ENCODE measurements at regions not wholly inside any gene's neighbourhood (a gene's known extent, or its start where the extent isn't known, plus 50 kb on each side); places are given as distances from the start of the nearest gene placed in this dataset.

GRCh38 chr4:62269918-62270317 lies 1069.8 kb downstream of the ADGRL3 start:
- no peak for DNase-seq (ENCODE audit: extremely low read depth, low read depth)
- no peak overlapping the region for H3K4me3 ChIP-seq (replicated peaks; ENCODE audit: low read depth, low read length)
- no peak for TF ChIP-seq CTCF (IDR thresholded peaks at IDR 0.05; ENCODE audit: low read depth, low read length, missing control alignments)

- no peak overlapping the region for H3K4me3 ChIP-seq (replicated peaks; ENCODE audit: low read depth, low read length)
- no peak for DNase-seq (ENCODE audit: extremely low read depth, low read depth)
- TF ChIP-seq CTCF (IDR thresholded peaks at IDR 0.05; ENCODE audit: low read depth, low read length, missing control alignments), result no peak
These were observed 1063.3 kb downstream of the ADGRL3 start for GRCh38 chr4:62263454-62263853.

GRCh38 chr4:62262676-62263075 lies 1062.5 kb downstream of the ADGRL3 start:
- DNase-seq (ENCODE audit: extremely low read depth, low read depth), result no peak
- TF ChIP-seq CTCF (IDR thresholded peaks at IDR 0.05; ENCODE audit: low read depth, low read length, missing control alignments), result no peak
- no peak overlapping the region for H3K4me3 ChIP-seq (replicated peaks; ENCODE audit: low read depth, low read length)

- no peak for DNase-seq (ENCODE audit: extremely low read depth, low read depth)
- TF ChIP-seq CTCF (IDR thresholded peaks at IDR 0.05; ENCODE audit: low read depth, low read length, missing control alignments), result no peak
These were observed 1060.1 kb downstream of the ADGRL3 start for GRCh38 chr4:62260254-62260653.

GRCh38 chr4:62256479-62256878 lies 1056.4 kb downstream of the ADGRL3 start:
- no peak for TF ChIP-seq CTCF (IDR thresholded peaks at IDR 0.05; ENCODE audit: low read depth, low read length, missing control alignments)
- DNase-seq (ENCODE audit: extremely low read depth, low read depth), result no peak
- no peak overlapping the region for H3K4me3 ChIP-seq (replicated peaks; ENCODE audit: low read depth, low read length)

More at GRCh38 chr4:62260254-62260653, 1060.1 kb downstream of the ADGRL3 start:
- H3K4me3 ChIP-seq (replicated peaks; ENCODE audit: low read depth, low read length), result no peak overlapping the region

- no peak for TF ChIP-seq CTCF (IDR thresholded peaks at IDR 0.05; ENCODE audit: low read depth, low read length, missing control alignments)
These were observed 1052.6 kb downstream of the ADGRL3 start for GRCh38 chr4:62252728-62253127.

GRCh38 chr4:62250100-62250499 lies 1050.0 kb downstream of the ADGRL3 start:
- TF ChIP-seq CTCF (IDR thresholded peaks at IDR 0.05; ENCODE audit: low read depth, low read length, missing control alignments), result no peak
- H3K4me3 ChIP-seq (replicated peaks; ENCODE audit: low read depth, low read length), result no peak overlapping the region
- no peak for DNase-seq (ENCODE audit: extremely low read depth, low read depth)

More at GRCh38 chr4:62252728-62253127, 1052.6 kb downstream of the ADGRL3 start:
- DNase-seq (ENCODE audit: extremely low read depth, low read depth), result no peak
- H3K4me3 ChIP-seq (replicated peaks; ENCODE audit: low read depth, low read length), result no peak overlapping the region
